ENCODE measurements at regions not wholly inside any gene's neighbourhood (a gene's known extent, or its start where the extent isn't known, plus 50 kb on each side); places are given as distances from the start of the nearest gene placed in this dataset.
A peak's percentile ranks its signal among the peaks of the same experiment; 100 is the strongest.

DNA sequence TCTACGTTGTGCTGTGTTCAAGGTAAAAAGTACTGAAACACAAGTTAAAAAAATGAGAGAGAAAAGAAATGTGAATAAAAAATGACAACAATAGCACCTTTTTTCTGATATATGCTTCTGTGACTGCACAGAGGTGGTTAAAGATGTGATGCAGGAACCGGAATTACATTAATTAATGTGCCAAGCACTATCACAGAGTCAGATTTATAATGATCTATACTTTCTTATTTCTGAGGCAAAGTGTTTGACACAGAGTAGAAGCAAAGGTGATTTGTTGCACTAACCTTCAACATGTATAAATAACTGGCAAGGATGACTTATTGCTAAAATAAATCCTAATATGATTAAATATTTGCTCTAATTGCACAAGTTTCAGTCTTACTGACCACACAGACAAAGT lies 654.6 kb upstream of the SLITRK1 start:
- no peaks in the 10 kb centered on the region for H3K27me3 ChIP-seq (ENCODE audit: low read depth)
- intact Hi-C loops (cut with DNase I): no loop called here
- no peaks in the 10 kb centered on the region for H3K9me3 ChIP-seq
- DNase-seq (no peak), ATAC-seq (no peak)
- no peak overlapping the region for H3K27ac ChIP-seq
- no peaks in the 10 kb centered on the region for H3K36me3 ChIP-seq
- no peak overlapping the region for H3K4me3 ChIP-seq
- no peaks in the 10 kb centered on the region for H3K4me1 ChIP-seq
- TF ChIP-seq, protein P1, sequence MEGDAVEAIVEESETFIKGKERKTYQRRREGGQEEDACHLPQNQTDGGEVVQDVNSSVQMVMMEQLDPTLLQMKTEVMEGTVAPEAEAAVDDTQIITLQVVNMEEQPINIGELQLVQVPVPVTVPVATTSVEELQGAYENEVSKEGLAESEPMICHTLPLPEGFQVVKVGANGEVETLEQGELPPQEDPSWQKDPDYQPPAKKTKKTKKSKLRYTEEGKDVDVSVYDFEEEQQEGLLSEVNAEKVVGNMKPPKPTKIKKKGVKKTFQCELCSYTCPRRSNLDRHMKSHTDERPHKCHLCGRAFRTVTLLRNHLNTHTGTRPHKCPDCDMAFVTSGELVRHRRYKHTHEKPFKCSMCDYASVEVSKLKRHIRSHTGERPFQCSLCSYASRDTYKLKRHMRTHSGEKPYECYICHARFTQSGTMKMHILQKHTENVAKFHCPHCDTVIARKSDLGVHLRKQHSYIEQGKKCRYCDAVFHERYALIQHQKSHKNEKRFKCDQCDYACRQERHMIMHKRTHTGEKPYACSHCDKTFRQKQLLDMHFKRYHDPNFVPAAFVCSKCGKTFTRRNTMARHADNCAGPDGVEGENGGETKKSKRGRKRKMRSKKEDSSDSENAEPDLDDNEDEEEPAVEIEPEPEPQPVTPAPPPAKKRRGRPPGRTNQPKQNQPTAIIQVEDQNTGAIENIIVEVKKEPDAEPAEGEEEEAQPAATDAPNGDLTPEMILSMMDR (IDR thresholded peaks at IDR 0.05): no peak

DNA sequence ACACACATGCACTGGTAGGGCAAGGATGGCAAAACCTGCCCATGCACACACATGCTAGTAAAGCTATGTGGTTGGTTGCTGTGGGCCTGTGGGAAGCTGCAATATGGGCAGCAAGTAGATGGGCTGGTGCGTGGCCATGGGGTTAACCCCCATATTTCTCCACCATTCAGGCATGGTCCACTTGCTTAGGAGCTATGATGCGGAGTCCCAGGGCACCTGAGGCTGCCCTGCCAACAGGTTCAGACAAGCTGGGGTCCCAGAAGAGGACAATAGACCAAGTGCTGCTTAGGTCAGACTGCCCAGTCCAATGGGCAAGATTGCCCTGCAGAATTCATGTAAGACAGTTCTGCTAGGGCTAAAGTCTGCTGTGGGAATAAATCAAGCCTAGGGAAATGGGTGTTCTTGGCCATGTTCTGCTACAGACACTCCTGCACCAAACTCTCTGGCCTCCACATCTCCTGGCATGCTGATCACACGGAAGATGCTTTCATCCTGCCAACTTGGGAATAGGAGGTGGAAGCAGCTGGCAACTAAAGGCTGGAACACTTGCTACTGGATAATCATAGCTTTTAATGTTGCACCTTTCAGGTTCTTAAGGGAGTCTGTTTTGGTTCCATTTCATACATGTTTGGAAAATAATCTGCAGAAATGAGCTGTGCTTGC lies 646.3 kb upstream of the SLITRK1 start:
- no peak overlapping the region for H3K27ac ChIP-seq
- no peak overlapping the region for H3K4me3 ChIP-seq
- H3K4me1 ChIP-seq: no peaks in the 10 kb centered on the region
- H3K27me3 ChIP-seq (ENCODE audit: low read depth): no peaks in the 10 kb centered on the region
- H3K9me3 ChIP-seq: no peaks in the 10 kb centered on the region
- intact Hi-C loops (cut with DNase I): no loop called here
- TF ChIP-seq, protein P1 (IDR thresholded peaks at IDR 0.05): no peak
- no peaks in the 10 kb centered on the region for H3K36me3 ChIP-seq
- ATAC-seq (peak in 1 of 2 donors; percentile 35), DNase-seq (no peak)

DNA sequence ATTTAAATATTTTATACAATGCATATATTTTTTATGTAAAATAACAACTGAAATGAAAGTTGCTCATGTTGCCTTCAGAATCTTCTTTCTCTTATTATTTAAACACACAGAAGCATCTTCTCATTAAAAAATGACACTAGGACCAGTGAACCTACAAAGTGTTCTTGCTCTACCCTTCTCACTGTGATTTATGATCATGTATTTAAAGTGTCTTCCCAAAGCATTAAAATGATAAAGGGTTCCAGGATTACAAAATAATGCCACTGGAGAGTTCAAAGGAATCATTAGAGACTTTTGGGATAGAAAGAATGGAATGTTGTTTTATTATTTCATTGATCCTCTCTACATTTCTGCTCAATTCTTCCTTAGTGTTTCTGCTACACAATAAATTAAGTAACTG lies 643.6 kb upstream of the SLITRK1 start:
- no peaks in the 10 kb centered on the region for H3K9me3 ChIP-seq
- ATAC-seq (no peak), DNase-seq (no peak)
- TF ChIP-seq, protein P1 (IDR thresholded peaks at IDR 0.05): no peak
- H3K36me3 ChIP-seq: no peaks in the 10 kb centered on the region
- H3K27ac ChIP-seq: no peak overlapping the region
- intact Hi-C loops (cut with DNase I): no loop called here
- H3K27me3 ChIP-seq (ENCODE audit: low read depth): no peaks in the 10 kb centered on the region
- no peak overlapping the region for H3K4me3 ChIP-seq
- no peaks in the 10 kb centered on the region for H3K4me1 ChIP-seq

GRCh38 chr13:84524586-84524985 lies 642.3 kb upstream of the SLITRK1 start:
- no peak for ATAC-seq
- intact Hi-C loops (cut with DNase I): no loop called here
- no peaks in the 10 kb centered on the region for H3K9me3 ChIP-seq

DNA sequence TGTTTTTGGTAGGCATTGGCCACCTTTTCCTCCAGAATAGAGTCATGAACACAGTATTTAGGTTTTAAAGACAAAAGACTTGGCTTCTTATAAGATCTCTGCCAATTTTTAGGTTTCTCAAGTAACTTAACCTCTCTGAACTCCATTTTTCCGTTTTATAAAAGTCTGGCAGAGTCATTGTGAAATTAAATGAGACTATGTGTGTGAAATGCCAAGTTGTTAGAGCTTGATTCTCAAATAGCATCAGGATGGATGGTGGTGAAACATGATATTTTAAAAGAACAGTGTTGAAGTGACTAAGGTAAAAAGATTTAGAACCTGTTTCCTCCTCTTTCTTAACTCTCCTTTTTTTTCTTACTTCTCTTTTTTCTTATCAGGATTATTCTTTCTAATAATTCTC lies 617.7 kb upstream of the SLITRK1 start:
- Histone ChIP-seq H3K4me1 (no peaks in the 10 kb centered on the region), H3K27me3 (ENCODE audit: low read depth) (no peaks in the 10 kb centered on the region), H3K4me3 (no peak overlapping the region), H3K27ac (no peak overlapping the region), H3K9me3 (peaks cover 4% of the 10 kb centered on the region), H3K36me3 (no peaks in the 10 kb centered on the region)
- TF ChIP-seq, protein P1 (IDR thresholded peaks at IDR 0.05): no peak
- intact Hi-C loops (cut with DNase I): no loop called here
- DNase-seq (no peak), ATAC-seq (no peak)

More at GRCh38 chr13:84524586-84524985, 642.3 kb upstream of the SLITRK1 start:
- Histone ChIP-seq H3K4me1 (no peaks in the 10 kb centered on the region), H3K4me3 (no peak overlapping the region), H3K36me3 (no peaks in the 10 kb centered on the region), H3K27me3 (ENCODE audit: low read depth) (no peaks in the 10 kb centered on the region), H3K27ac (no peak overlapping the region)
- DNase-seq: no peak
- TF ChIP-seq, protein P1 (IDR thresholded peaks at IDR 0.05): no peak
